Hindlimb muscle (tissue), 1 donor: ENCODE measurements at regions not wholly inside any gene's neighbourhood (a gene's known extent, or its start where the extent isn't known, plus 50 kb on each side); places are given as distances from the start of the nearest gene placed in this dataset.
A peak's percentile ranks its signal among the peaks of the same experiment; 100 is the strongest.

Experiments used
- DNase-seq: peaks from one replicate; pipeline ENCODE4 v3.0.0-alpha.2; 2013

- DNase-seq: peak; percentile 26
Observed at GRCh38 chr3:159829539-159830227, 159.0 kb upstream of the IL12A start.

GRCh38 chr3:159830523-159831154, 158.0 kb upstream of the IL12A start:
- no peak for DNase-seq

GRCh38 chr3:159831466-159831865, 157.2 kb upstream of the IL12A start:
- DNase-seq: no peak

- DNase-seq: no peak
Observed at GRCh38 chr3:159832024-159832423, 156.6 kb upstream of the IL12A start.

- DNase-seq: no peak
Observed at GRCh38 chr3:159835126-159835525, 153.5 kb upstream of the IL12A start.

- no peak for DNase-seq
Observed at GRCh38 chr3:159837725-159838124, 150.9 kb upstream of the IL12A start.

- no peak for DNase-seq
Observed at GRCh38 chr3:159838938-159839337, 149.7 kb upstream of the IL12A start.

GRCh38 chr3:159839561-159840379, 148.9 kb upstream of the IL12A start, which contains the start of gene SCHIP1:
SCHIP1 (plus strand) TSS chr3:159839861.
- DNase-seq: no peak

- DNase-seq: no peak
Observed at GRCh38 chr3:159840703-159841299, 147.8 kb upstream of the IL12A start.

- DNase-seq: no peak
Observed at GRCh38 chr3:159841766-159842165, 146.9 kb upstream of the IL12A start.

GRCh38 chr3:159843840-159844730, 144.6 kb upstream of the IL12A start:
- DNase-seq: no peak

GRCh38 chr3:159844801-159845261, 143.8 kb upstream of the IL12A start:
- DNase-seq: no peak

GRCh38 chr3:159845737-159846136, 142.9 kb upstream of the IL12A start:
- DNase-seq: no peak

- DNase-seq: no peak
Observed at GRCh38 chr3:159846255-159846654, 142.4 kb upstream of the IL12A start.

GRCh38 chr3:159848348-159849118, 140.1 kb upstream of the IL12A start:
- no peak for DNase-seq

- no peak for DNase-seq
Observed at GRCh38 chr3:159850481-159850880, 138.2 kb upstream of the IL12A start.

GRCh38 chr3:159852266-159852665, 136.4 kb upstream of the IL12A start:
- no peak for DNase-seq

- DNase-seq: no peak
Observed at GRCh38 chr3:159852821-159853505, 135.7 kb upstream of the IL12A start.

- no peak for DNase-seq
Observed at GRCh38 chr3:159853506-159853864, 135.2 kb upstream of the IL12A start.

GRCh38 chr3:159854500-159855124, 134.0 kb upstream of the IL12A start:
- peak; percentile 30 for DNase-seq
